WTC11 (cell line): ENCODE measurements at regions not wholly inside any gene's neighbourhood (a gene's known extent, or its start where the extent isn't known, plus 50 kb on each side); places are given as distances from the start of the nearest gene placed in this dataset.

ENCODE experiments used
- ATAC-seq: fragments of 200-7000 bp; cut with Tn5 transposase; 2 replicates; pipeline ENCODE4 v1.10.0; 2021; ENCODE audit warnings: mild to moderate bottlenecking, moderate library complexity
- CTCF ChIA-PET: fragments of 300-600 bp; sonication (Branson Sonifier 250); formaldehyde crosslinking; loops from one replicate; lab custom pipeline; 2021; ENCODE audit warnings: antibody characterized with exemption; lab: Charles Lee
- POLR2A ChIA-PET: fragments of 350-600 bp; sonication (Branson Sonifier 250); formaldehyde crosslinking; loops from one replicate; lab custom pipeline; 2021; ENCODE audit warnings: antibody characterized with exemption; lab: Charles Lee
- DNase-seq: peaks from one replicate; pipeline ENCODE4 v3.0.0; 2021; ENCODE audit warnings: low spot score
- H3K27ac Mint-ChIP-seq: 2 replicates; pipeline ENCODE4 v1.8.0; 2021; ENCODE audit warnings: mixed read lengths
- H3K27me3 Mint-ChIP-seq: 2 replicates; pipeline ENCODE4 v1.8.0; 2021; ENCODE audit warnings: low read depth, mild to moderate bottlenecking, moderate library complexity, mixed read lengths
- H3K36me3 Mint-ChIP-seq: 2 replicates; pipeline ENCODE4 v1.8.0; 2021; ENCODE audit warnings: mixed read lengths
- H3K4me1 Mint-ChIP-seq: 2 replicates; pipeline ENCODE4 v1.8.0; 2022; ENCODE audit warnings: mixed read lengths
- H3K4me3 Mint-ChIP-seq: 2 replicates; pipeline ENCODE4 v1.8.0; 2021; ENCODE audit warnings: mild to moderate bottlenecking, moderate library complexity, mixed read lengths
- H3K9me3 Mint-ChIP-seq: 2 replicates; pipeline ENCODE4 v1.8.0; 2021; ENCODE audit warnings: mixed read lengths
- ATF6 ChIP-seq: sonication (generic); formaldehyde crosslinking; IDR thresholded peaks from 2 replicates; pipeline ENCODE4 v1.8.1; 2023; ENCODE audit warnings: mild to moderate bottlenecking, missing genetic modification reagents
- CDX4 ChIP-seq: fragments of 250-450 bp; sonication (Bioruptor Pico); IDR thresholded peaks from 2 replicates; pipeline ENCODE4 v1.9.0; 2021; ENCODE audit warnings: moderate library complexity, mild to moderate bottlenecking, inconsistent platforms, borderline replicate concordance
- CREB1 ChIP-seq: sonication (generic); formaldehyde crosslinking; IDR thresholded peaks from 2 replicates; pipeline ENCODE4 v1.8.0; 2023; ENCODE audit warnings: mild to moderate bottlenecking, missing genetic modification reagents
- CTCF ChIP-seq: fragments of 200-600 bp; IDR thresholded peaks from 2 replicates; pipeline ENCODE4 v1.8.0; 2022; ENCODE audit warnings: antibody characterized with exemption
- E2F4 ChIP-seq: sonication (generic); formaldehyde crosslinking; IDR thresholded peaks from 2 replicates; pipeline ENCODE4 v1.8.1; 2022; ENCODE audit warnings: low read depth, mild to moderate bottlenecking, moderate library complexity, missing genetic modification reagents, borderline replicate concordance
- EMX1 ChIP-seq: fragments of 250-450 bp; sonication (Bioruptor Pico); IDR thresholded peaks from 2 replicates; pipeline ENCODE4 v1.8.0; 2021; ENCODE audit warnings: mild to moderate bottlenecking
- FOXP1 ChIP-seq: sonication (generic); formaldehyde crosslinking; IDR thresholded peaks from 2 replicates; pipeline ENCODE4 v1.8.0; 2022; ENCODE audit warnings: missing genetic modification reagents, mild to moderate bottlenecking, moderate library complexity, borderline replicate concordance
- FOXP4 ChIP-seq: sonication (generic); formaldehyde crosslinking; IDR thresholded peaks from 2 replicates; pipeline ENCODE4 v1.8.0; 2022; ENCODE audit warnings: mild to moderate bottlenecking, missing genetic modification reagents
- GTF2I ChIP-seq: fragments of 250-450 bp; sonication (Bioruptor Pico); conservative IDR thresholded peaks from 2 replicates; pipeline ENCODE4 v1.4.0; 2021; ENCODE audit warnings: mild to moderate bottlenecking
- HMGXB4 ChIP-seq: sonication (generic); formaldehyde crosslinking; IDR thresholded peaks from 2 replicates; pipeline ENCODE4 v1.8.1; 2023; ENCODE audit warnings: mild to moderate bottlenecking, moderate library complexity, missing genetic modification reagents
- IRF1 ChIP-seq: sonication (generic); formaldehyde crosslinking; IDR thresholded peaks from 2 replicates; pipeline ENCODE4 v1.8.0; 2023; ENCODE audit warnings: missing genetic modification reagents
- NFATC4 ChIP-seq: fragments of 250-450 bp; sonication (Bioruptor Pico); IDR thresholded peaks from 2 replicates; pipeline ENCODE4 v1.9.0; 2021; ENCODE audit warnings: mild to moderate bottlenecking
- NR1H2 ChIP-seq: sonication (generic); formaldehyde crosslinking; IDR thresholded peaks from 2 replicates; pipeline ENCODE4 v1.9.0; 2021; ENCODE audit warnings: mild to moderate bottlenecking, moderate library complexity, missing genetic modification reagents
- NR2C2 ChIP-seq: sonication (generic); formaldehyde crosslinking; IDR thresholded peaks from 2 replicates; pipeline ENCODE4 v1.8.0; 2022; ENCODE audit warnings: mild to moderate bottlenecking, missing genetic modification reagents
- NR3C1 ChIP-seq: sonication (generic); formaldehyde crosslinking; conservative IDR thresholded peaks from 2 replicates; pipeline ENCODE4 v1.8.1; 2023; ENCODE audit warnings: low read depth, mild to moderate bottlenecking, missing genetic modification reagents
- RORB ChIP-seq: fragments of 250-450 bp; sonication (Bioruptor Pico); IDR thresholded peaks from 2 replicates; pipeline ENCODE4 v1.9.0; 2021; ENCODE audit warnings: mild to moderate bottlenecking
- TEAD4 ChIP-seq: sonication (generic); formaldehyde crosslinking; IDR thresholded peaks from 2 replicates; pipeline ENCODE4 v1.8.0; 2022; ENCODE audit warnings: mild to moderate bottlenecking, missing genetic modification reagents
- ZBTB21 ChIP-seq: sonication (generic); formaldehyde crosslinking; IDR thresholded peaks from 2 replicates; pipeline ENCODE4 v1.8.1; 2023; ENCODE audit warnings: mild to moderate bottlenecking, missing genetic modification reagents, borderline replicate concordance
- ZNF138 ChIP-seq: sonication (generic); formaldehyde crosslinking; conservative IDR thresholded peaks from 2 replicates; pipeline ENCODE4 v1.8.1; 2022; ENCODE audit warnings: mild to moderate bottlenecking, moderate library complexity, missing genetic modification reagents
- ZNF263 ChIP-seq: sonication (generic); formaldehyde crosslinking; IDR thresholded peaks from 2 replicates; pipeline ENCODE4 v1.8.1; 2022; ENCODE audit warnings: low read depth, mild to moderate bottlenecking, moderate library complexity, missing genetic modification reagents
- ZNF317 ChIP-seq: sonication (generic); formaldehyde crosslinking; IDR thresholded peaks from 2 replicates; pipeline ENCODE4 v1.8.1; 2023; ENCODE audit warnings: low read depth, mild to moderate bottlenecking, moderate library complexity, missing genetic modification reagents, borderline replicate concordance
- ZNF671 ChIP-seq: fragments of 250-450 bp; sonication (Bioruptor Pico); IDR thresholded peaks from 2 replicates; pipeline ENCODE4 v1.8.0; 2021; ENCODE audit warnings: mild to moderate bottlenecking

GRCh38 chr9:97788763-97789663, 64.0 kb upstream of the FOXE1 start:
- Mint-ChIP-seq H3K36me3 (no peaks in the 10 kb centered on the region), H3K27me3 (peaks cover 14% of the 10 kb centered on the region), H3K27ac (no peak overlapping the region), H3K4me1 (no peaks in the 10 kb centered on the region), H3K9me3 (peaks cover 3% of the 10 kb centered on the region; the same call in 1 of the 2 replicates), H3K4me3 (no peak overlapping the region)
- CTCF ChIA-PET = no interaction called here
- DNase-seq (no peak), ATAC-seq (no peak)
- POLR2A ChIA-PET = no interaction called here
- no peak for TF ChIP-seq GTF2I
- TF ChIP-seq ATF6 (CRISPR knock-in tag) = no peak
- TF ChIP-seq NR1H2 (CRISPR knock-in tag) = no peak
- TF ChIP-seq TEAD4 (CRISPR knock-in tag) = no peak
- TF ChIP-seq RORB (CRISPR knock-in tag) = no peak
- no peak for TF ChIP-seq CTCF
- TF ChIP-seq NR2C2 = no peak
- no peak for TF ChIP-seq NFATC4 (CRISPR knock-in tag)
- TF ChIP-seq ZBTB21 (CRISPR knock-in tag) = no peak
- TF ChIP-seq E2F4 = no peak
- TF ChIP-seq ZNF317 (CRISPR knock-in tag) = no peak
- TF ChIP-seq FOXP1 (CRISPR knock-in tag) = no peak
- no peak for TF ChIP-seq ZNF671 (CRISPR knock-in tag)
- no peak for TF ChIP-seq CDX4
- no peak for TF ChIP-seq ZNF138

GRCh38 chr9:97790542-97790941, 62.5 kb upstream of the FOXE1 start:
- H3K4me3 Mint-ChIP-seq = no peak overlapping the region
- H3K36me3 Mint-ChIP-seq = peaks cover 2% of the 10 kb centered on the region; the same call in 1 of the 2 replicates
- no peak for ATAC-seq
- H3K9me3 Mint-ChIP-seq = peaks cover 3% of the 10 kb centered on the region; the same call in 1 of the 2 replicates
- CTCF ChIA-PET = no interaction called here
- H3K4me1 Mint-ChIP-seq = no peaks in the 10 kb centered on the region
- TF ChIP-seq CREB1 (CRISPR knock-in tag) (no peak), CDX4 (no peak), IRF1 (no peak), NR1H2 (CRISPR knock-in tag) (no peak), FOXP4 (no peak), ZNF263 (CRISPR knock-in tag) (no peak), NR3C1 (CRISPR knock-in tag) (no peak), EMX1 (CRISPR knock-in tag) (no peak), HMGXB4 (CRISPR knock-in tag) (no peak), TEAD4 (CRISPR knock-in tag) (no peak)
- TF ChIP-seq, all 79 proteins: peak for 0
- Mint-ChIP-seq H3K27ac (no peak overlapping the region), H3K27me3 (peaks cover 15% of the 10 kb centered on the region)
- no peak for DNase-seq
- POLR2A ChIA-PET = no interaction called here
